NCI-H1930 (cell line): ENCODE measurements at regions not wholly inside any gene's neighbourhood (a gene's known extent, or its start where the extent isn't known, plus 50 kb on each side); places are given as distances from the start of the nearest gene placed in this dataset.
A peak's percentile ranks its signal among the peaks of the same experiment; 100 is the strongest.

Source experiments
- DNase-seq, 2 experiments: peaks; one replicate each; lab custom pipeline; 2025; lab: John Stamatoyannopoulos, UW

DNA sequence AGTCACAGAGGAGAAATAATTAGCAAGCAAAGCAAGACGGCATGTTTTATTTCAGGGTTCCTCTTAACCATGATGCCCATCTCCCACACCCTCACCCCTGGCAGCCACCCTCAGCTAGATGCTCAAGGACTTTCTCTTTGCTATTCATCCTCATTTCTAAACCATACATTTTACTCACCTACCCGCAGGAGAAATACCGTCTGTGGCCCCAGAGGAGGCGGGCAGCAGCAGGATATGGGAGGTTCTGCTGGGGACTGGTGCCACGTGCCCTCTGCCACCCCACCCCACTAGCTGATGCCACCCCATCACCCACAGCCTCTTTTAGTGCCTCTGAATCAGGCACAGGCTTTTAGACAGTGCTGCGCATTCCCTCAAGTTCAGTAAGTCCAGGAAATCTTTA is 168.7 kb upstream of the ITGB1 start:
- no peak for DNase-seq

DNA sequence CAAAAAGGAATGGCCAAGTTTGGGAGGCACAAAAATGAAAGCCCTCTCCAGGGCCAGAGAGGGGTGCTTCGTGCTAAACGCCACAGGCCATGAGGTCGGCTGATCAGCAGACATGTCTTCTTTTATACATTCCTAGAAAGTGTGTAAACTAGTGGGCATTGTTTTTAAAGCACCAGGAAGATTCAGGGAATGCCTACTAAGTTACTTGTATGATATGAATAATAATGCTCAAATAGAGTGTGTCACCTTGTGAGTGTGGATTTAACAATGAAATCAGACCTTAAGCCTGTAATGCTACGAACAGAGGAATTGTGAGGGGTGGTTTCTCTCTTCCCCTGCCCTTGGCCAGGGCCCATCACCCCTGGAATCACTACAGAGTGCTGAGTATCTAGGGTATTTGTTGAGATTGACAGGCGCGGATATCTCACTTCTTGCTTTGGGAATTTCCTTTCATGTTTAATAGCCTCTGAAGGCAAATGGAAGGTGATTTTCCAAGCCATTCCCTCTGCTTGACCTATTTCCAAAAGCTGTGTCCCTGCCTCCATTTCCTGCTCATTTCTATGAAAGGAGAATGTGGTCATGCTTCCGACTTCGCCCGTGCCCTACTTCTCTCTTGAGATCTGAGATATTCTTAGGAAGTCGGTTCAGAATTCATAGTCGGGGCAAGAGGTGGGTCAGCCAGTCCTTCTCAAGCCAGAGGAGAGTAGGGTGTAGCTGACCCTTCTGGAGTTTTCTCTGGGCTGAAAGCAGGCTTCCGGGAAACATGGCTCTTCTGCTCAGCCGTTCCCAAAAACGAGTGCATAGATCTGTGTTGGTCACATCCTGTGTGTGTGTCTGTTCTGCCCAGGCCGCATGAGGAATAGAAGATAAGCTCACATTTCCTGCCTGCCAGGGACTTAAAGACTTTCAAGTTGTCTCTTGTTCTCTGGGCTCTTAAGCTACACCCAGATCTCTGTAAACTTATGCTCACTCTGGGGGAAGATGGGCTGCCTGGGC is 167.8 kb upstream of the ITGB1 start:
- DNase-seq: no peak

DNA sequence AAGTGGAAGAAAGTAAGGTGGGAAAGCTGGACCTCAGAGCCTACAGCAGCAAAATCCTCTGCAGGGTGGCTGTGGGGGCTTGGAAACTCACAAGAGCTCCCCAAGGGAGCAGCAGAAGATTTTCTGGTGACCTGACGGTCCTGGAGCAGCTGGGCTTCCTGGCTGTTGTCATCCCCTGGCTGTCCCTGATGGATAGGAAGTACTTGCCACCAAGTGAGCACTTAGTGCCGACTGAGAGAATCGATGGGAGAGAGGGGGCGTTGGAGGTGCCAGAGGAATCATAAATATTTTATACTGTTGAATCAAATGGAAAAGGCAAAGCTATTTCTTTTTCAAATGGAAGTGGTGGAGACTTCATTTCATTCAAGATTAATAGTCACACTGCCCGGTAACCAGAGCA is 167.1 kb upstream of the ITGB1 start:
- DNase-seq: no peak

DNA sequence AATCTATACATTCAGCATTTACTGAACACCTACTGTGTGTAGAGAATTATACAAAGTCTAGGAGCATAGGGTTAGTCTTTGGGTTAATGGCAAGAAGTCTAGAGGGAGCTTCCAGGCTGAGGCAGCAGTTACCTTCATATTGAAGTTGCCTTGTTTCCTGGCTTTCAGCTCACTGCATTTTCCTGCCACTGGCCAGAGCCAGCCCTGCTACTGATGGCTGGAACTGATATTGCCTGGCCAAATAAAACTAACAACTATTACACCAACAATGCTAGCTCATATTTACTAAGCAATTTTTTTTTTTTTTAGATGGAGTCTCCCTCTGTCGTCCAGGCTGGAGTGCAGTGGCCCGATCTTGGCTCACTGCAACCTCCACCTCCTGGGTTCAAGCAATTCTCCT is 165.7 kb upstream of the ITGB1 start:
- DNase-seq: no peak

DNA sequence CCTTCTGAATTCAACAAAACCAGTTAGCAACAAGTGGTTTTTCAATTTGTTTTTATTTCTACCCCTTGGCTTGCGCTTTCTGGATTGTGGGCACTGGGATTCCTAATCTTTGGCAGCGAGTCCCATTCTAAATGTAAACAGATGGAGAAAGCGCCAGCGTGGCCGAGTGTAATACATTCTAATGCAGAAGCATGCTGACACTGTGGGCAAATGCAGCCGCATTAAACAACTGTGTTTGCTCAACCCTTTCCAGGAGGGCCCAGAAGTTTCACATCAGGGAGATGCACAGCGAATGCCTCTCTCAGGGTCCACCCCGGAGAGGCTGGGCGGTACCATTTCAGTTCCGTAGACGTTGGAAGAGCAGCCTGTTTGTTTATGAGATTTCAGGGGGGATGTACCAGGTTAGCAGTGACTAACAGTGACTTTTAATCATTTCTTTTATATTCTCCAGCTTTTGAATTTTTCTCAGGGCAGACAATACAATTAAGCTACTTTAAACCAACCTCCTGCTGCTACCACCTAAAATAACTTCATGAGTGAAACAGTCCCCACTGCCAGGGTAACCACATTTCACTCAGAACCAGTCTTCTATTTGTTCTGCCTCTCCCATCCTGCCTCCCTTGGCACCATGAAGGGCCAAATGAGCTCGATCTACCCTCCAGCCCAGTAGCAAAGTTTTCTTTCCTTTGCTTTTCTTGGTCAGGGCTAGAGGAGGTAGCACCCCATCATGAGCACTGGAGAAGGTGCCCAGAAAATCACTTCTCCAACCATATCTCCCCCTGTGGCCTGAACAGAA is 164.2 kb upstream of the ITGB1 start:
- no peak for DNase-seq

DNA sequence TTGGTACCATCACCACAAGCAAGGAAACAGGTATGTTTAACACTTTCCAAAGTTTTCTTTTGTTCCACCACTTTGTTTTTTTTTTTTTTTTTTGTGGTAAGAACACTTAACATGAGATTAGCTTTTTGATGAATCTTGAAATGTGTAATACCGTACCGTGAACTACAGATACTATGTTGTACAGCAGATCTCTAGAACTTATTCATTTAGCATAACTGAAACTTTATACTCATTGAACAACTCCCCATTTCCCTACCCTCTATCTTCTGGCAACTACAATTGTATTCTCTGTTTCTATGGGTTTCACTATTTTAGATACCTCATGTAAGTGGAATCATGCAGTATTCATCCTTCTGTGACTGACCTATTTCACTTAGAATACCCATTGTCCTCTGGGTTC is 162.7 kb upstream of the ITGB1 start:
- no peak for DNase-seq

DNA sequence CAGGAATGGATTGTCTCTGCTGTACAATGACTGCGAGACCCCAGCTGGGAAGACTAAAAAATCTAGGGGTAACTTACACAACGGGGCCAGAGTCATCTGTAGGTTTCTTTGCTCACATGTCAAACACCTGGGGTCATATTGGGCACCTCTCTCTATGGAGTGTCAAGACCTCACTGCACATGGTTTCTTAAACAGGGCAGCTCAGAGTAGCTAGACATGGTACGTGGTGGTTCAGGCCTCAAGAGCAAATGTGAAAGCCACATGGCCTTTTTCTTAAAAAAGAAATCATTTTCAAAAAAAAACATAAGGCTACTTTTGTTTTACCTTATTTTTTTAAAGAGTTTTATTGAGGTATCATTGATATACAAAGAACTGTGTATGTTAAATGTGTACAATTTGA is 162.2 kb upstream of the ITGB1 start:
- no peak for DNase-seq

DNA sequence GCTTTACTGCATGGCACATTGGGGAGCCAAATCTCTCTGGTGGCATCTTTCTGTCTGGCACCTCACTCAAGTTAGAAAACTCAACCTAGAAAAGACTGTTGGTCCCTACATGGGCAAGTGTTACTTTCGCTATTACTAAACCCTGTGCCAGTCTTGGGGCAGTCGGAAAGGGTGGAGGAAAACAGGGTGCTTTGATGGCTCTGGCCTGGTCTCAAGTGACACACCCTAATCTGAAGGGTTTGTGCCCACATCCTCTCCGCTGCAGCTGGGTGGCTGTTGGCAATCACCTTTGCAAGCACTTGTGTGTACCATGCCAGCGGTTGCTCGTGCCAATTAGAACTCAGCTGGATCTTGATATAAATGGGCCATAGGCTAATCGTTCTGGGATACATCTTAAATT is 159.8 kb upstream of the ITGB1 start:
- DNase-seq: no peak

DNA sequence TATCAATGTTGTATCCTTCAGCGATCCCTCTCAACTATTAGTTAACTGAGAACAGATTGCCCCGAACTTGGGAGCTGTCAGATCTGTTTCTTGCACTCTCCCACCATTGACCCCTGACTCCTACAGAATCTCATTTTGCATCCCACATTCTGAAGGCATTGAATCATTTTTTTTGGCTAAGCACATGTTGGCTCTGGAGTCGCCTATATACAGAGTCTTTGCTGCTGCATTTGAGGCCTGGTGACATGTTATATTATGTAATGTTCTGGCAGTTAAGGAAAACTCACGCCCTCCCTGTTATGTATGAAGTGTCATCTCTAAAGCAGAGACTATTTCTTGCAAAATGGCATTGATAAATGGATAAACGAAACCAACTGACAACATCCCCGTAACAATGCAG is 159.2 kb upstream of the ITGB1 start:
- no peak for DNase-seq

DNA sequence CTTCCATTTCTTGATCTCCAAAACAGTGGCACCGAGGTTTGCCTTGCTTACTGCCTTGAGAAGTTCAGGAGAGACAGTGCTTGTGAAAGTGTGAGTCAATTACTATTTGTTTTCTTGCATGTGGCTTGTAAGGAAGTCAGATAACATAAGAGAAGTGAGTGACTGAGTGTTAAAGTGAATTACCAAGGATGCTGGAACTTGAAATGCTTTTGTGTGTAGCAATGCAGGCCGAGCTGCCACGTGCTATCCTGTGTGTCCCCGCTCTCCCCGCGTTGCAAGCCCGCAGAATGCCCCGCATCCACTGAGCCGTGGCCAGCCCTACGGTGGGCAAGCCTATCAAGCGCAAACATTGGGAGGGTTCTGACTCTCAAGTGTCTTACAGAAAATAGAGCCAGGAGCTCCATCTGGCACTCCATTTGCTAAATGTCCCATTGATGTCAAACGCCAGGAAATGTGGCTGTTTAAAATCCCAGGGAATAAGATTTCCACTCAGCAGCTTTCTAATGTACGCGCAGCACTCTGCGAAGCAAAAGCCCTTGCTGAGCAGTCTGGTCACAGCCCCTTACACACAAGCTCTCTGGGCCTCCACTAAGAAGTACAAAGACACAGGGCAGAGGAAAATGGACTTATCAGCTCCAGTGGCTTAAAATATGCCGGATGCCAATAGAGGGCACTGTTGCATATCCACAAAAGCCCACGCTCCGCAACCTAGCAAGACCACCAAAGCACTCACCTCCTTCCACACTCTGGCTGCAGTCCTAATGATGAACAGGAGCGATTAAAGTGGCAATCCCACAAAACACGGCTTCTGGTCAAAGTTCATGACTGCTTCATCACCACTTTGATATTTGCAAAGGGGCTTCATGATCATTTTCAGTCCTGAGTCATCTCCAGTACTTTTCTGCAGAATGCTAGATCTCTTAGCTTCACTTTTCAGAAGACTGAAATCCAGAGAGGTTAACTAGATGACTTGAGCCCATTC is 158.0 kb upstream of the ITGB1 start:
- DNase-seq: peak in 1 of 2 experiments; percentile 2

DNA sequence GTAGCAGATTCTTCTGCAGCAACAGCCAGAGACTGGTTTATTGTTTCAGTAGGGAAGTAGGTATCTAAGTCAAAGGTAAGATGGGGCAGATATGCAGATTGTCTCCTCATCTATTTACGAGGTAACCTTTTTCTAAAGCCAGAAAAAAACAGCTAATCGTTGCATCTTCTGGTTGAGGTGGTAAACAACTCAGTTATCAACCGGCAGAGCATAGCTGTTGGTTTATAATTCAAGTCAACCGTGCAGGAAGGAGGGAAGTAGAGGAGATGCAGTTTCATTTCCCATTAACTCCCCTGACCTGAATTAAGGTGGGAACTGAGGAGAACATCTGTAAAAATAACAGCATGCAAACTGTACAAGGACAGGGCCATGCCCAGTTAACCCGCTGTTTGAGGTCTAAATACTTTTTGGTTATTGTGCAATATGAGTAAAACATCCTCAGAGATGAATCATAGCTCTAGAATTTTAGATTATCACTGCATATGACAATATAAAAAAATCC is 156.5 kb upstream of the ITGB1 start:
- DNase-seq: no peak

DNA sequence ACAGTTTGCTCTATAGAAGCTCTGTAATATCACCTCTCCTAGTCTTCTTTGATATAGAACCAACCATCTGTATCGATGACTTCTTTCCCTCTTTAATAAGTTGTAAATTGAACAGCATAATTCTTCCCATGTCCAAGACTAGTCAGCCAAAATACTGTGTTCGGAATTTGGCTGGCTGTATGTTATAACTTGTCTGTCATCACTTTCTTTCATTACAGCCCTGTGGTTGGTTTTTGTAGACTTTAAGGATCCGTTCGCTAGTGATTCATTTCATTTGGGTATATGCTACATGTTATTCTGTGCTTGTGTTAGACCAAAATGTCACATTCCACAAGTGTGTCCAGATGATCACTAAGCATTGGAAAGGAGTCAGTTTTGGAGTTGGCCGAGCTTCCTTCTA is 155.4 kb upstream of the ITGB1 start:
- DNase-seq: no peak

DNA sequence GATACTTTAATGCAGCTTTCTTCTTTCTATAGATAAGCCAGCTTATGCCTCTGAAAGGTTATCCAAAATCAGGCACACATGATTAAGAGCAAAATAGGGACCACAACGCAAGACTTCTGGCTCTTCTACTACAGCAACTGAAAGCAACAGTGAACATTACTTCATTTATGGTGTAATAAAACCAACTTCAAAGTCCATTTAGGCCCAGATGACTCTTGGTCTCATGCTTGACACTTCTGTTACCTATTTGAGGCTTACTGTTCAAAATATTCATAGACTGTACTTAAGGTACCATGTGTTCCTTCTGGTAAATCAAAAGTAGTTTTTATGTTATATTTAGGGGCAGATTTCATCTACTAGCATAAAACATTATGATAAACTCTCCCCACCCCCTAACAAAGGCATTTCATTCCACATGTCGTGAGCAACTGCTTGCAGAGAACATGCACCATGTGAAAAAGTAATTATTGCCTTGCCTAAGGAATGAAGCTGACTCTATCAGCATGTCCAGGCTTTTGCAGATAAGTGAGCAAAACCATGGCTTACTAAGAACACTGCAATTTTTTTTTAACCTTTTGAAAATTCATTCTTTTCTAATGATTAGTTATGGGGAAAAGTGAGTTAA is 154.9 kb upstream of the ITGB1 start:
- DNase-seq: no peak

DNA sequence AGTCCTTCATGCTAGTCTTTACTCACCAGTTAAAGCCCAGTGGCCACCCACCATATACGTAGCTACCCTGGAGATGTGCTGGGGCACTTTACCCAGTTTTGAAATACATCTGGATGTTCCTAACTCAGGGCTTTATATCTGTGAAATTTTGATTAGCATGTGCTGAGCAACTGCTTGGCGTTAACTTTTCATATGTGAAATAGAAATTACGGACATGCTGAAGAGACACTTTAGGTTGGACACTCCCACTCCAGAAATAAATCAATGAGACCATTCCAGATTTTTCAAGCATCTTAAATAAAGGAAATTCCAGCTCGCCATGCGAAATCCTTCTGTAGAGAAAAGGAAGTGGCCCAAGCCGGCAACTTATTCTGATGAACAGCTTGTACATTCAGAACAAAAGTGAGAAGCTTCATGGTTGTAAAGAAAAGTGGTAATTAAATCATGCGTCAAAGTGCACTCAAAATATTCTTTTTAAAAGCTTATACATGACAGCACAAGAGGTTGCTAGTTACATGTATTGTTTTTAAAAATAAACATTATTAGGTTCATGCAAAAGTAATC is 153.5 kb upstream of the ITGB1 start:
- no peak for DNase-seq

DNA sequence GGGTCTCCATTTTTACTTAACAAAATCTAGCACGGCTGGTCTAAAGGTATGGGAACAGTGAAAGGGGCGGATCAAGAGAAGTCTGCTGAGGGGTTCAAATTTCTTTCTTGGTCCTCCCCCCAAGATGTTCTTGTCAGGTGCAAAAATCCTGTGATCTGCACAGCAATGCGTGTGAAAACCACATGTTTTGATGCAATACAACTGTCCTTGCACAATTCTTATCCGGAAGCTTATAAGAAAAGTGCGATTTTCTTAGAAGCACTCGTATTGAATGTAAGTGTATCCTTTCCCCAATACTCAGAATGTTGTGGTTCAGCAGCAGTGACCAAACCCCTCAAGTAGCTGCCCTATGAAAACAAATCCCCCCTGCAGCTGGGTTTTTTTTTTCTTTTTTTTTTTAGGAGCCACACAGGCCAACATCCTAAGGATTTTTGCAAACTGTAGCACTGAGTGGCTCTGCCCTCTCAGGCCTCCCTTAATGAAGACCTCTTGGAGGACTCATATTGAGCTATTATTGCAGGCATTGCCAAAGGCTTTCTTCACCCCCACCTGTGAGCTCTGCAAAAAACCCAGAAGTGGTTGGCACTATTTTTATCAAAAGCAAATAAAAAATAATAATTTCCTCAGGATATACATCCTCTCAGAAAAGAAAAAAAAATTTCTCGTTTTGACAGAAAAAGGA is 151.9 kb upstream of the ITGB1 start:
- DNase-seq: no peak

DNA sequence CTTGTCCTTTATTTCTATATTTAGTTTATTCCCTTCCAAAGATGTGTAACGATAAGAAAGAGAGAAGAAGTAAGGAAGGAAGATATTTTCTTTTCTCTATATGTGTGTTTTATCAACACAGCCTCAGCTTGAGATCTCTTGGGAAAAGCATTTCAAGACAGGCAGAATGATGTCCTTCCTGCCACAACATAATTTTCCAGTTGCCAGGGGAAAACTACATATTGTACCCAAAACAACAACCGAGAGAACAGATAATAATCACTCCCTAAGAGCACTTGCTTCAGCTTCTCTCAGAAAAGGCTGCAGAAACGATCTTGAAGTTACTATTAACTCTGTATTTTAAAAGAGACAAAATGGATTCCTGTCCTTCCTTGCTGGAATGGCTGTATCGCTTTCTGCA is 151.4 kb upstream of the ITGB1 start:
- no peak for DNase-seq

DNA sequence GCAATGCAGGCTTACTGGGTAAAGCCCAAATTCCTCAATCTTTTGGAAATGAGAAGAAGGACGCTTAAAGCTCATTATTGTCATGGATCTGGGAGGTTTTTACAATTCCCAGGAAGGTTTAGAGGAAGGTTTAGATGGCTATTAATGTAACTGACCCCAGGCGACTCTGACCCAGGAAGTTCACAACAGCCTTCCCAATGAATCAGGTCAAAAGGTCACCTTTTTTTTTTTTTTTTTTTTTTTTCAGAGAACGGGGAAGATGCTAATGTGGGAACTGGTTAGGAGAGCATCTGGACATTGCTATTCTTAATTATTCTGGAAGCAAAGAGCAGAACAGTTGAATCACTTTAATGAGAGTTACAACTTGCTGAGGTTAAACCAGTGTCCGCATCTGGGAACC is 149.9 kb upstream of the ITGB1 start:
- no peak for DNase-seq

DNA sequence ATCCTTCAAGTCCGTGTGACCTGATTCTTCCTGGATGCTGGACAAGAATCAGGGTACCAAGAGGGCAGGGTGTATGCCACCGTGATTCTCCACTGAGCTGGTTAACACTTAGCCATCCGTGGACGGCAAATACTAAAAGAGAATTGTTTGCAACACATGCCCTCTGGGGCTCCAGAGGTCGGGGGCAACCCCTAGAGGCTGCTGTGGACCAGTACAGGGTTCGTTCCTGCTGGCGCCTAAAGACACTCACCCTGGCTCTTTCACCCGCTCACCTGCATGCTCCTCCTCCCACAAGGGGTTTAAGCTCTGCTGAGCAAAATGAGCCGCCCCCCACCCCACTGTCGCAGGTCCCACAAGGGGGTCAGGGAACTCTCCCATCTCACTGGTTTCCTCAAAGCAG is 148.7 kb upstream of the ITGB1 start:
- no peak for DNase-seq

DNA sequence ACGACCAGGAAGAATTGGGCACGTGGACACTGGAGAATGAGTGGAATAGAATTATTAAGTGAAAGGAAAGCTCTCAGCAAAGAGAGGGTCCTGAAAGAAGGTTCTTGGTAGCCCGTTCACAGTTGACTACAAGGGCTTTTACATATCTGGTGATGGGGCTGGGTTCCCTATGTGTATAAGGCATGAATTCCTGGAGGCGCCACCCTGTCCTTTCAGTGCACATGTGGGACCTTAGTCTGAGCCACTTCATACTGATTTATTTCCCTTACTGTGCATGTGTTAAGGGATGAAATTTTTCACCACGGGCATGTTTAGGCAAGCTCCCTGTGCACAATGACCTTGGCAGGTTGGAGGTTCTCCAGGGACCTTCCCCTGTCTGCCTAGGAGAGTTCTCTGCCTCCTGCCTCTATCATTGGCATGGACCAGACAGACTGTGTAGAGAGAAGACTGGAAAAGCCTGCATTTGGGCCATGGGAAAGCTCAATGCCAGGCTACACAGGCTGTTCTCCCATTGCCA is 145.9 kb upstream of the ITGB1 start:
- DNase-seq: no peak

DNA sequence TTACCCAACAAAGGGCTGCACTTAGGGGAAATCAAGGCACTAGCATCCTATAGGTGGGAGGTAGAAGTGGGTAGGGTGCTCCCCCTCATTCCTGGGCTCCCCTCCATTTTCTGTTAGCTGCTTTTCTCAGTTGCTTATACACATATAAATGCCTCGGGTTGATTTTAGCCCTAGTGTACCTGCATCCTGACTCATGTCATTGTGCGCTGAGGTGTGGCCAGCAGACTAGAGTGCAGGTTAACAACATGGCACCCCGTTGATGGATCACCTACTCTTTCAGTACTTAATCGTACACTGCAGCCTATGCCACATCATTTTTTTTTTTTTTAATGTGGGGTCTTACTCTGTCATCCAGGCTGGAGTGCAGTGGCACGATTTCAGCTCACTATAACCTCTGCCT is 144.0 kb upstream of the ITGB1 start:
- no peak for DNase-seq
